T-helper 1 cell (primary cell): ENCODE measurements at regions not wholly inside any gene's neighbourhood (a gene's known extent, or its start where the extent isn't known, plus 50 kb on each side); places are given as distances from the start of the nearest gene placed in this dataset.

Experiments used
- DNase-seq, 5 donors: peaks; one replicate each; pipeline ENCODE4 v3.0.0-alpha.2; 2012 to 2020

GRCh38 chr3:182524711-182525401 lies 268.4 kb upstream of the ATP11B start:
- no peak for DNase-seq

DNA sequence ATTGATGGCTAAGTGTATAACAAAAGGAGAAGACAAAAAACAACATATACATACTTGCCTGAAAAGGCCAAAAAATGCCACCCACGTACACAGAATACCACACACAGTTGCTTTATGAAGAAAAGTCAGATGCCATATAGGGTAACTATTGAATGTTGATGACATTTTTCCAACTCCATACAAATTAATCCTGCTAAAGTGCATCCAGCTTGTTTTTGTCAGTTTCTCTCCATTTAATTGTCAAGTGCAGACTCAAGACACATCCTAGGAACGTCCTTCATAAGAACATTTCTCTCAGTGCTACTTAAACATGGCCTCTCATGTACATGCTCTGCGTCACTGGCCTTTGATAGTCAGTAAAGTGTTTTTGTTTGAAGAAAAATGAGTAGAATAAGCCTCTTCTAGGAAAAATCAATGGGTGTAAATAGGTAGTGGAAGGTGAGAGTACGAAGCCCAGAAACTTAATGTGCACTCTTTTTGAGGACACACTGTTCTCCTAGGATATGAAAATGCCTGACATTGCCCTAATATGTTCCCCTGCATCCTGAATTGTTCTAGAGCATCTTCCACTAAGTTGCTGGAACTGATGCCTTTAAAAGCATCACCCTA lies 267.4 kb upstream of the ATP11B start:
- DNase-seq: no peak

DNA sequence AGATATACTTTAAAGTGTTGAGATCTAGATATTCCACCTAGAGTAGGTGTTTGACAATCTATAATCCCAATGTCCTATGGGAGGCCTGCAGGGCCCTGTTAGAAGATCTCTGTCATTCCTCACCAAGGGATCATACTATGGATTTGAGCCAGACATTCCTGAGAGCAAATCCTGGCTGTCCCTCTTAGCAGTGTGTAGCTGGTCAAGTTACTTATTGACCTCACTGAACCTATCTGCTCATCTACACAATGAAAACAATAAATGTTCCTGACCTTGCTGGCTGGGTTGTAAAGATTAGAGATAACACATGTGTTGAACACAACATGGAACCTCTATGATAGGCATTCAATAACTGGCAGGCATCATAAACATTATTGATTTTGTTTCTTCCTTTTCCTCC lies 265.6 kb upstream of the ATP11B start:
- no peak for DNase-seq

GRCh38 chr3:182530316-182530715 lies 263.0 kb upstream of the ATP11B start:
- DNase-seq: no peak

- no peak for DNase-seq
Observed at GRCh38 chr3:182533394-182533793, 259.9 kb upstream of the ATP11B start.

GRCh38 chr3:182544542-182544941 lies 248.8 kb upstream of the ATP11B start:
- no peak for DNase-seq

DNA sequence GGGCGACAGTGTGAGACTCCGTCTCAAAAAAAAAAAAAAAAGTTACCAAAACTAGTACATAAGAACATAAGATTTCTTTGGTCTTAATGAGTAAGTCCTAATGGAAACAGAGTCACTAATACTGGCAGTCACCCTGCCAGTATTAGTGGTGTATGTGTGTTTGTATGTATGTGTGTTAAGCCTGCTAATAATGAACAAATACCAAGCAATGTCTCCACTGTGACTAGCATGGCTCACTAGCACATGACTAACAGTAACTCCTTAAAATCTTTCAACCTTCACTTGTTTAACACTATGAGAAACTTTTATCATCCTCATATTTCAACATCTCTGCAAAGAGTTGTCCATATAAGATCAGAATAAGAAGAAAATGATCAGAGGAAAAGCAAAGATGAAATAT lies 231.0 kb upstream of the ATP11B start:
- no peak for DNase-seq

DNA sequence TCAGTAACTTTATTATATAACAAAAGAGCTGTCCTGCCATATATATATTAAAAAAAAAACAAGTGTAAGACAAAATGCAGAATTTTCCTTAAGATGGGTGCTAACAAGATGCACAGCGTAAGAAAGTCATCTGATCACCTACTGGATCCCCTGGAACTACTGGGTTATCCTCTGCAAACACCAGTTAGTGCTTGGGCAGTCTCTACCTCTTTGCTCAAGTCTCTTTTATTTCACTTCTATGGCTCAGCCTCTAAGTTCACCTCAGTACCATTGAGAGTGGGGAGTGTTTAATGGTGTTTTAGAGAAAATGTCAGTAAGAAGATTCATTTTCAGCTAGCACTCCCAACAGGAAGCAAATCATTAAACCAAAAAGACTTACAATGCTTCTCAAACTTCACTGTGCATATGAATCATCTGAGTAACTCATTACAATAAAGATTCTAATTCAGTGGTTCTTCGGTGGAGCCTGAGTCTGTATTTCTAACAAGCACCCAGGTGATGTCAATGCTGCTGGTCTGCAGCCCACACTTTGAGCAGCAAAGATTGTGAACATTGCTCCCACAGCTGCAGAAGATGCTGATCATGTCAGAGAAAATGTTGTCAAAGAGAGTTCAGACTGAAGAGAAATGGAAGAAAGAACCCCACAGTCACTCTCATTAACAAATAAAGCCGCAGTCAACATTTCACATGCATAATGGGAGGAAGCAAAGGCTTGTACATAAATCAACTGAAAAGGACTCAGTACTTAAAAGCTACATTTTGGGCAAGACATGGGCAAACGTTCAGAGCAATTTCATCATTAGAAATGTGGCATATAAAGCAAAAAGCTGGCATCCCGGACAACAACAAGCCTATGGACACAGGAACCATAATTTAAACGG lies 227.1 kb upstream of the ATP11B start:
- no peak for DNase-seq

DNA sequence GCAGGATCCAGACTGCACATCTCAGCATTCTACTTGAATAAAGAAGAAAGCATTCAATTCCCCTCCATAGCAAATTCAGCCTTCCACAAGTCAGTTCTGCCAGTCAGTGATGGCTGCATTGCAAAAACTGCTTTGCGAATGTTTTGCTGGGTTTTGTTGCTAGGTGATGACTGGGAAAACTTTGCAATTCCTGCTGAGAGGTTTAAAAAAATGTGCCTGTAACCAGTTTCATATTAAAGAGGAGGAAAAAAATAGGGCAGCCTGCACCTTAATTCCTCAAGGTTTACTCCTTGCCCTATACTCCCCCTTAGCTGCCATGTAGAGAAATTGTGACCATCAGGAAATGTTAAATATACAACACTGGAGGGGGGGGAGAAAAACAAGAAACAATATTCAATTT lies 225.6 kb upstream of the ATP11B start:
- DNase-seq: no peak

GRCh38 chr3:182568261-182568660 lies 225.0 kb upstream of the ATP11B start:
- no peak for DNase-seq

GRCh38 chr3:182568876-182569275 lies 224.4 kb upstream of the ATP11B start:
- DNase-seq: no peak

GRCh38 chr3:182570946-182571594 lies 222.2 kb upstream of the ATP11B start:
- DNase-seq: no peak

GRCh38 chr3:182575941-182576340 lies 217.4 kb upstream of the ATP11B start:
- DNase-seq: no peak

GRCh38 chr3:182583545-182583944 lies 209.8 kb upstream of the ATP11B start:
- DNase-seq: no peak

GRCh38 chr3:182585532-182586150 lies 207.7 kb upstream of the ATP11B start:
- no peak for DNase-seq

DNA sequence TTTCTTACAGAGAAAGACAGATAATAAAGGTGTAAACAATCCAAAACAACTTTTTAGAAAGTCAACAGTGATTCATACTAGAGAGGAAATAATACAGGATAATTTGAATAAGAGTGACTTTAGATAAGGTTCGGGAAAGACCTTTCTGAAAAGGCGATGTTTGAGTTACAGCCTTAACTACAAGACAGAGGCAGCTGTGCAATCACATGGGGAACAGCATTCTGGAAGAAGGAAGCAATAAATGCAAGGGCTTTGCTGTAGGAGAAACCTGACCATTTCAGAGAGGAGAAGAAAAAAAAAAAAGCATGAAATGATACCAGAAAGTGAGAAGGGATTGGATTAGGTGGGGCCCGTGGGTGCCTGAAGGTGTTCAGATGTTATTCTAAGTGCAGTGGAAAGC lies 200.6 kb upstream of the ATP11B start:
- DNase-seq: no peak

DNA sequence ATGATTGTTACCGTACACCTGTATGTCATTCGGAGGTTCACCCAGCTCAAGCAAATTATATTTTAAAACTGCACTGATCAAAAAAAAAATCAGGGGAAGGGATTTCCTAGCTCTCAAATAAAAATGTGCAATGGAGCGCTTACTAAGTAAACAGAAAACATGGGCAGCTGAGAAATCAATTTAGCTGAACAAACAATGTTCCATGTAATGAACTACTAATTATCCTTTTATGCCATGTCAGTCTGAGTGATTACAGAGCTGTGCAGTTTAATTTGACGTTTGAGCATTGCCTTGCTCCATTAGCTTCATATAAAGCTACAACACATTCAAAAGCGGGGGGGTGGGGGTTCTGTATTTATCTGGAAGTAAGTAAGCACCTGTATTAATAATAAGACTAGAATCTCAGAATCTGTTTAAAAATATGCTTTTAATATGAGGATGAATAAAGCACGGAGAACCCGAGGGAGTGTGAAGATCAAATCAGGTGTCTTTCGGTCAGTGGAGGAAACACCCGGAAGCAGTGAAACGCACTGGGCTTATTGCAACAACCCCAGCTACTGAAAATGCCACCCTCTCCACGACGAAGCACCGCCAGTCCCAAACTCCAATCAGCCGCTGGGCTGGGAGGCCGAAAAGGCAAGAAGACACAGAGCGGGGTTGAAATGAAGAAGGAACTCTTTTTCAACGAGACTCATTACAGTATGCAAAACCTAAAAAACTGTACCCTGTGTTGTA lies 196.5 kb upstream of the ATP11B start:
- DNase-seq: no peak

- no peak for DNase-seq
Observed at GRCh38 chr3:182597621-182598041, 195.7 kb upstream of the ATP11B start.

- no peak for DNase-seq
Observed at GRCh38 chr3:182601597-182601996, 191.7 kb upstream of the ATP11B start.

GRCh38 chr3:182603501-182603900 lies 189.8 kb upstream of the ATP11B start:
- DNase-seq: no peak

- no peak for DNase-seq
Observed at GRCh38 chr3:182605882-182606611, 187.3 kb upstream of the ATP11B start.
